HG02970 (cell line): ENCODE measurements at regions not wholly inside any gene's neighbourhood (a gene's known extent, or its start where the extent isn't known, plus 50 kb on each side); places are given as distances from the start of the nearest gene placed in this dataset.
"Not testable (repeated sequence)": the region's sequence is repeated elsewhere in the genome, so short reads cannot be mapped to it uniquely, and the experiment has no call there.

Experiments used
- ATAC-seq: cut with Tn5 transposase; IDR thresholded peaks from one replicate; pipeline ENCODE4 v1.9.1; 2021; ENCODE audit warnings: mild to moderate bottlenecking, moderate library complexity, moderate number of reproducible peaks; ENCODE audit not compliant: unreplicated experiment, low FRiP score

DNA sequence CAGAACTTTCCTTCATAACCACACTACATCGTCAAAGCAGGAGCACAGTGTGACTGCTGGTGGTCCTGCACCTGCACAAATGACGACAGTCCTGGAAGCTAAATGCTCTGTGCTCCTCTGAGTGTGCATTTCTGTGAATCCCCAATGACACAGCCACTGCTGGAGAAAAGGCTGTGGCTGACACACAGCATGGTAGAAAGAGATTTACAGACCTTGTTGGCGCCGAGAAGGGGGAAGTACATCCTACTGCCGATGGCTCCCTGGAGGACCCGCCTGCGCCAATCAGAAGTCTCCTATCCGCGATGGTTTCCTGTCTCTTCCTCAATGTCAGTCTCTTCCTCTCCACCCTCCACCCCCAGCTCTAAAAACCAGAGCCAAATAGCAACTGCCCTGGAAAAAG lies 115.4 kb upstream of the RAB4A start:
- ATAC-seq = no peak

DNA sequence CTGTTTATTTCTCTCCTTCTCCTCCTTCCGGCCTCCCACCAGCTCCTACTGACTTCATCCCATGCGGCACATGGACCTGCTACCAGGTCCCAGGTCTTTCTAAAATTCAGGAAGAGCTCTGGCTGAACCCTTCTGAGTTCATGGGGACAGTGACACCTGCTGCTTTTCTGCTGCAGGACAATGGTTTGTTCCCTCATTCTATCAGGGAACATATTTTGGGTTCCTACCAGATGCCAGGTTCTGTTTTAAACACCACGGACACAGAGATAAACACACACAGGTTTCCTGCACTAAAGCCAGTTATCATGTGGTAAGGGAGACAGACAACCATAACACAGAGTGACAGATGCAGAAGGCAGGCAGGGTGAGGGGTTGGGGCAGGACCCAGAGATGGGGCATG lies 114.0 kb upstream of the RAB4A start:
- ATAC-seq = no peak

DNA sequence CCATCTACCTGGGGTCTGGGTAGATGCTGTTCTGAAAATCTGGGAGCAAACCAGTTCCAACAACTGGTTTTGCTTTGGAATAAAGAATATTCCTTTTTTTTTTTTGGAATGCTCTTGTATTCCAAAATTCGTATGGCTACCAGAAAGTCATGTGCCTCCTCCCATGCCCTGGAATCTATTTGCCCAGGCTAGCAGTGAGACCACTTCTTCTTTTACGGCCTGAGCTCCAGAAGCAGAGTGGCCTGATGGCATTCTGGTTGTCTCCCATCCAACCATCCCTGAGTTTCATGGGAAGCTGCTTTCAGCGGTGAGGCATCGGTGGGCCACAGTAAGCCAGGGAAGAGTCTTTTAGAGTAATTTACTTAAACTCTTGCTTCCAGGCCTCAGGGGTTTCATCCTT lies 113.4 kb upstream of the RAB4A start:
- ATAC-seq = no peak

DNA sequence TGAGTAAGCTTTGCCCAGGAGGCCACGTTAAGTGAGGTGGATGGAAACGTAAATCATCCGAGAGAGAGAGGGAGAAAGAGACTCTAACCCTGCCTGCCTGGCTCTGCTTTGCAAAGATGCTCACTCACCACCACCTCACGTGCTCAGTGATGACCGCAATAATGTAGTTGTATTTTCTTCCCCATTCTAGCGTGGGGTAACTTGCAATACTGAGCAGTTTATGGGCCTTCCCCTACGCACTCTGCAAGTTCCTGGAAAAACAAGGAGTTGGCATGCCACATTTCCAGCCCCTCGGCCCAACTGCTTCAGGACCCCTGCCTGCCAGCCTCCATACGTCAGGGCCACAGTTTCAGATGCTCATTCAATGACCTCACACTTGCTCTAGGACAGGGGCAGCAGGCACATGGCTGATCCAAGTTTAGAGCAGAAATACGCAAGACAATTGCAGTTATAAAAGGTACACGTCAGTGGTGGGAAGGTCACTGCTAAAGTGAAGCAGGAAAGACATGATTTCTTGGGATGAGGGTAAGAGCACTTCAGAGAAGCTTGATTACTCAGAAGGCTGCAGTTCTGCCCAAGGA lies 112.5 kb upstream of the RAB4A start:
- ATAC-seq = no peak

DNA sequence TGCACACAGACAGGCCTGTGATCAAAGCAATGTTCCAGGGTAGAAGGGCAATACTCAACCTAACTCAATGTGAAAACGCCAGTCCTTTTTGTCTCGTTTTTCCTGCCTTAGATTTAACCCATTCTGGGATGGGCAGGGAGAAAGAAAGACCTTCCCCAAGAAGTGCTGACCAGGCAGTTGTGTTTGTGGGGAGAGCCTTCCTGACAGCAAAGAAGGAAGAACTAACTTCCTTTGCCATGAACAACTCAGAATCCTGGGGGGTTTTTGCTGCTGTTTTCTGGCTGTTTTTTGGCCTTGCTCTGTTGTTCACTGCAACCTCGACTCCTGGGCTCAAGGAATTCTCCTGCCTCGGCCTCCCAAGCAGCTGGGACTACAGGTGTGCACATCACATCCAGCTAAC lies 112.0 kb upstream of the RAB4A start:
- ATAC-seq = no peak

DNA sequence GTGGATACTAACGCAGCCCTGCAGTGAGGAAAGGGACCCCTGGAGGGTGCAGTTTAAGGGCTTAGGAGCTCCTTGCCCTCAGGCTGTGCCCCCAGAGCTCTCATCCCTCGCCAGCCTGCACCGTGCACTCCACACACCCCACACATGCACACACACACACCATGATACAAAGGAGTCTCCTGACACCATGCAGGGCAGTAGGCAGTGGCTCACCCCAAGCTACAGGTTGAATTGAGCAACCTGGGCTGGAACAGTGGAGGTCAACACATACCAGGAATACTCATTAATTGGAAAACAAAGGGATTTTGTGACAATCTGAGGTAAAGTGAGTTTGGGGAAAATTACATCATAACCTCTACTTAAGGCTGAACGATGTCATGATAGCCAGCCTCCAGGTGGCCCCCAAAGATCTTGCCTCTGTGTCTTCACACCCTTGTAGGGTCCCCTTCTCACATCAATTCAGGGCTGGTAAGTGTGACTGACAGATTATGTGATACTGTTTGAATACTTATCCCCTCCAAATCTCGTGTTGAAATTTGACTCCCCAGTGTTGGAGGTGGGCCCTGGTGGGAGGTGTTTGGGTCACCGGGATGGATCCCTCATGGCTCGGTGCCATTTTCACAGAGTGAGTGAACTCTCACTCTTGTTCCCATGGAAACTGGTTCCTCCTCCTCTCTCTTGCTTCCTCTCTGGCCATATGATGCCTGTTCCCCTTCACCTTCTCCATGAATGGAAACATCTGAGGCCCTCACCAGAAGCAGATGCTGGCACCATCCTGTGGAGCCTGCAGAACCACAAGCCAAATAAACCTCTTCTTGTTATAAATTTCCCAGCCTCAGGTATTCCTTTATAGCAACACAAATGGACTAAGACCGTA lies 111.0 kb upstream of the RAB4A start:
- ATAC-seq = no peak

DNA sequence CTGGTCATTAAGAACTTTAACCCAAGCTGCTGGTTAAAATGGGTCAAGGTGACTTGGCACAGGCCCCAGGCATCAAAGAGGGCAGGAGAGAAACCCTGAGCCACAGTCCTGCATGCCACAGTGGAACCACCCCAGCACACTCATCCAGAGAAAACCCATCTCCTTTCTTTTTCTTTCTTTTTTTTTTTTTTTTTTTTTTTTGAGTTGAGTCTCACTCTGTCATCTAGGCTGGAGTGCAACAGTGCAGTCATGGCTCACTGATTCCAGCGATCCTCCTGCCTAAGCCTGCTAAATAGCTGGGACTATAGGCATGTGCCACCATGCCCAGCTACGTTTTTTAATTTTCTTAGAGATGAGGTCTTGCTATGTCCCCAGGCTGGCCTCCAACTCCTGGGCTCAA lies 109.2 kb upstream of the RAB4A start:
- ATAC-seq = no peak

DNA sequence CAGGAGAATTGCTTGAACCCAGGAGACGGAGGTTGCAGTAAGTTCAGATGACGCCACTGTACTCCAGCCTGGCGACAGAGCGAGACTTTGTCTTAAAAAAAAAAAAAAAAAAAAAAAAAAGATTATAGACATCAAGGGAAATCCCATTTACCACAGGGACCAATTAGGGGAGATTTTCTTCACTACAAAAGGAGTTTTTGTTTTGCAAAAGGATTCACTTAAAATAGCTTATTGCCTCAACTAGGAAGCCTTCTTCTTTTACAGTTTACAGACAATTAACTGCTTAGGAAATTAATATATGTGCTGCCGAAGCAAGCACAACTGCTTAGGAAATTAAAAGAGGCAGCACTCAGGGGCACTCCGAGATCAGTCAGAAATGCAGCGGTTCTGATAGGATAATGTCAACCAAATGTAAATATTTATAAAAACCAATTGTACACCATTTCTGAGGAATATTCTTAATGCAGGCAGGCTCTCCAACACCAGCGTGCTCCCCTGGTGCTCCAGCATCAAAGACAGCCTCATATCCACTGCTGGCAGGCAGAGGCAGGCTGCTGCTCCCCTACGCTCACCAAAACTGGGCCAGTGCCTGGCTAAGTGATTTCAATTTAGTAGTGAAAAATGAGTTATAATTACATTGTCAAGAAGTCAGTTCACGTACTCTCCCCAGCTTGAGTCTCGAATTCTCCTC lies 107.9 kb upstream of the RAB4A start:
- no peak for ATAC-seq

DNA sequence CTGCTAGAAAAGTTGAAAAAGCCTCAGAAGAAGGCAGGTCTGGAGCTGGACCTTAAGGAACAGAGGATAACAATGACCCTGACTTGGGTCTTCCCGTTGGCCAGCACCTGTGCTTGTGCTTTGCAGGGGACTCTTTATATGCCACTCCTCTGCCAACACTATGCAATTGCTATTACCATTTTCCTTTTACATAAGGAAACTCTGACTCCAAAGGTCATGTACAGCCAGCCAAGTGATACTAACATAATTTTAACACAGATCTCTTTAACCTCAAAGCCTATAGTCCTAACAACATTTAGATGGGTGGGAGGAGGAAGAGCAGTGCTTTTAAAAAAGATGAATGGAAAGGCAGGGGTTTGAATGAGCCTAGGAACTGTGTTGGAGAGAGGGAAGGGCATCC lies 106.6 kb upstream of the RAB4A start:
- ATAC-seq = no peak

DNA sequence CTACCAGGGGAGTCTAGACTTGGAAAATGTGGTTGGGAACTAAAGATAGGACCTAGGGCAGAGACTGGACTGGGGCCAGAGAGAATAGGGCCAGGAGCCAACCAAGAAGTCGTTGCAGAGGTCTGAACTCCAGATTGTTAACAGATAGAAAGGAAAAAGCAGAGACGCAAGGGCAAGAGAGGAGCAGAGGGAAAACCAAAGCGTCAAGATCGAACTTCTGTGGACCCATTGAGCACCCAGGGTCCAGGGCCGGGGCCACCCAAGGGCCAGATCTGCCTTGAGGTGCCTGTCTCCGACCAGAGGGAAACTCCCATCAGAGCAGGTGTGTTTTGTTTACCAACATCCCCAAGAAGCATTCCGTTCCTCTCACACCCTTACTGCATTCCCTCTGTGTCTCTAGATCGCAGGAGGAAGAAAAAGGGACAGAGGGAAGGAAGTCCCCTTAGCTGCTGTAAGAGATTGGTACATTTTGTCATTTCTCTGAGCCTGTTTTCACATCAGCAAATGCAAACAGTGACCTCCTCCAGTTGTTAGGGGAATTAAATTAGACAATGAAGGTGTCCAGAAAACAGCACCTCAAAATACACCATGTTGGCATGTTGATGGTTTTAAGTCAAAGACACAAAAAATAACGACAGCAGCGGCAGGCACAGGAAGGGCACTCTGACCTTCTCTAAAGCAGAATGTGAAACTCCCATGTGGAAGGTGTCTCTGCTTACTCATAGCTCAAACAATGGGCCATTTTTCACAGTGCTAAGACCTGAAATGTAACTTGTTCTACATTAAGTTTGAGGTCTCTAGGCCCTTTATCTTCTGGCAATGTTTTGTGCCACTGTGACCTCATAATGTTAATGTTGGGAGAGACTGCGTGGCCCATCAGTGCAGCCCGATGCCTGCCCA lies 105.8 kb upstream of the RAB4A start:
- ATAC-seq = no peak

DNA sequence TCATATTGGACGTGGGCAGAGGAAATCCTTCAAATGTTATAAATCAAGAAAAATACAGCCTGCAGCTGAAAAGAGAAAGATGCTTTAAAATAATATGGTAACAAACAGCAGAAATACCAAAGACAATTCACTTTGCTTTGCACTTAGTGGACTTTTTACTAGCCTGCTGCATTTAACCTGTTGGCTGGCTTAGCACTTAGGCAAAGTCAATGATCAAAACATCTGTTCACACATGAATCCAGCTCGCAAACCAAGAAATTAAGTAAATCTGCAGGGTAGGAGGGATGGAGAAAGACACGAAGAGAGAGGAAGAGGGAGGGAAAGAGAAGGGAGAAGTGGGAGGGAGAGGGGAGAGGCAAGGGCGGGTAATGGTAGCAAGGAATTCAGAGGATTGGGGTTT lies 103.6 kb upstream of the RAB4A start:
- no peak for ATAC-seq

DNA sequence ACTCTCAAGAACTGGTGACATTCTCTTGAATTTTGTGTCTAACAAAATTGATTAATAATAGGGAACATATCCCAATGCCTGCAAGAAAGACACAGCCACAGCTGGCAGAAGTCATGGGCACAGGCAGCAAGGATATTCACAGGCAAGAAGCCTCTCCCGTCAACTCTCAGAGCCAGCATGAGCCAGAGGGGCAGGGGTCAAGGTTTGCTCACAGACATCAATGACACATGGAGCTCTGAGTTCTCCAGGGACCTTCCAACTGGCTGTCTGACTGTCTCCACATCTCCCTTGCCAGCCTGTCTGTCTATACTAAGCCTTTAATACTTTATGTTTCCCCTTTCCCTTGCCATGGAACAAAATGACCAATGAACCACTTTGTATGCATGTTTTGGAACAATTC lies 101.5 kb upstream of the RAB4A start:
- no peak for ATAC-seq

DNA sequence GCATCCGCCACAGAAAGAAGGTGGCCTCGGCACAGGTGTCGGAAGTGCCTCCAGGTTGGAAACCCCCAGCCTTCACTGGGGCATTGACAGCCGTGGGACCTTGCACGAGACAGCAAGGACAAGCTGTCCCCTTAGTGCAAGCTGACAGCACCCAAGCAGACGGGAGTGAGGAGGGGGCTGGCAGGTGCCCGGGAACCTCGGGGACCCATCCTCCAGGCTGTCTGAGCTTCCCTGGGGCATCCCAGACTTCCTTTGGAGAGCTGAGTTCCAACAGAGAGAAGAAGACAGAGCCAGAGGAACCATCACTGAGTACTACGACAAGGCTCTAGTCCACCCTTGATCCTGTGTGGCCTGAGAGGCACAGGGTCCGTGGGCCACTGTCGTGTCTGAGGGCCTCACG lies 100.6 kb upstream of the RAB4A start:
- ATAC-seq = no peak

DNA sequence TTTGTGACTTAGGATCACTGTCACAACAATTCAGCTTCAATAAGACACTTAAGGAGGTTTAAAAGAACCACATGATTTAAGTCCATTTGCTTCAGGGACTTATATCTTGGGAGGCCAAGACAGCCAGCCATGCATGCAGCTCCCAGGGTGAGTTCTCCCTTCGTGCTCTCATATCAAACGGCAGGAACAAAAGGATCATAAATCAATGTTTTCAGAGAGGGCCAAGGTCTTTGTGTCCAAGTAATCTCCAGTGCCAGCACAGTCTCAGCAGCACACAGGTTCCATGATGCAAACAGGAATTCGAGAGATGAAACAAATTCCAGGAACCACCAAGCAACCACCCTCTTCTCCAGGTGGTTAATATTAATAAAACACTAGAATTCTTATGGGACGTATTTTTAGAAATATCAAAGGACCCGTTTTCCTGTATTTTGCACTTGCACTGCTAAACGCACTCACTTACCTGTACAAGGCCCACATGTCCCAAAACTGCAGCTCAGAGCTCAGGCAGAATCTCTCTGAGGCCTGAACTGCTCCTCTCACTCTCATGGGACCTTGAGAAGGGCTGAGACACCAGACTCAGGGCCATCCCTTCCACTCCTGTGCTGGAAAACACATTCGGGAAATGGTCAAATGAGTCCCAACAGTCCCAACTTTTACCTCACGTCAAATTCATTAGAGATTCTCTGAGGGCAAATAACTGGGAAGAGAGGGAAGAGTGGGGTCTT lies 100.0 kb upstream of the RAB4A start:
- no peak for ATAC-seq

DNA sequence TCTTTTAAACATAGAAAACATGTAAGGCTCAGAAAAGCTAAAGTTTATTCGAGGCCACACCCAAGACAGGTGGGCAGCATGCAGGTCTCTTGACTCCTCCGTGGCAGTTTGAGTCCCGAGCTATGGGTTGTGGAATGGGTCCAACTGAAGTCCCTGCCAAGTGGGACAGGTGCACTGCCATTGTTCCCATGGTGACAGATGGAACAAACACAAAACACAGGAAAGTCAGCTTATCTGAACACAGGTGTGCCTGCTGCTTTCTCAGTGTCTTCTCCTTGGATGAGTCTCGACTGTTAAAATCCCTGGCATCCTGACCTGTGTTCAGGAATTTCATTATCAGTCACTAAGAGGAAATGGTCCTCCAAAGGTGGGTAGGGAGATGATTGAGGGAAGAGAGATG lies 99.0 kb upstream of the RAB4A start:
- no peak for ATAC-seq

DNA sequence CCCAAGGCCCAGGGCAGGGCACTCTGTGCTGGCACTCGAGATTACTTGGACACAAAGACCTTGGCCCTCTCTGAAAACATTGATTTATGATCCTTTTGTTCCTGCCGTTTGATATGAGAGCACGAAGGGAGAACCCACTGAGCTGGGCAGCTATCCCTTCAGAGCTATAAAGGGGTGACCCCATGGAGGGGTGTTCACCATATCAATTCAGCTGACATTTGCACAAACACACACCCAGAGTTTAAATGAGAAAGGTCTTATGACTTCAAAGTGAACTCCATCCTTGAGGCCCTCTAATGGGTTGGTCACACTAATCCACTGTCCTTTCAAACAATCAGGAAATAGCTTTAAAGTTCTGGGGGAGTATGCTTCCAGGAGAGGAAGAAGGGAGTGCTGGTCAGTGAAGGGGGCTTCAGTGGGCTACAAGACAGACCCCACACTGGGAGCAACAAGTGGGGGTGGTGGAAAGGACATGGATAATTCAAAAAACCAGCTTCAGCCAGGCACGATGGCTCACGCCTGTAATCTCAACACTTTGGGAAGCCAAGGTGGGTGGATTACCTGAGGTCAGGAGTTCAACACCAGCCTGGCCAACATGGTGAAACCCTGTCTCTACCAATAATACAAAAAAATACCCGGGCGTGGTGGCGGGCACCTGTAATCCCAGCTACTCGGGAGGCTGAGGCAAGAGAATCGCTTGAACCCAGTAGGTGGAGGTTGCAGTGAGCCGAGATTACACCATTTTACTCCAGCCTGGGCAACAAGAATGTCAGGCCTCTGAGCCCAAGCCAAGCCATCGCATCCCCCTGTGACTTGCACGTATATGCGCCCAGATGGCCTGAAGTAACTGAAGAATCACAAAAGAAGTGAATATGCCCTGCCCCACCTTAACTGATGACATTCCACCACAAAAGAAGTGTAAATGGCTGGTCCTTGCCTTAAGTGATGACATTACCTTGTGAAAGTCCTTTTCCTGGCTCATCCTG lies 97.1 kb upstream of the RAB4A start:
- ATAC-seq = not testable (repeated sequence)

DNA sequence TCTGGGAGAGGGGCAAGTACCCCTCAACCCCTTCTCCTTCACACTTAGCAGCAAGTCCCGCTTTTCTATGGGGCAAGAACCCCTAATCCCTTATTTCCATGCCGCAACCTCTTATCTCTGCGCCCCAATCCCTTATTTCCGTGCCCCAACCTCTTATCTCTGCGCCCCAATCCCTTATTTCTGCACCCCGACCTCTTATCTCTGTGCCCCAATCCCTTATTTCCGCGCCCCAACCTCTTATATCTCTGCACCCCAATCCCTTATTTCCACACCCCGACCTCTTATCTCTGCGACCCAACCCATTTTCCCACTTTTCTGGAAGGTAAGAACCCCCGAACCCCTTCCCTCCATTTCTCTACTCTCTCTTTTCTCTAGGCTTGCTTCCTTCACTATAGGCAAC lies 95.6 kb upstream of the RAB4A start:
- not testable (repeated sequence) for ATAC-seq

DNA sequence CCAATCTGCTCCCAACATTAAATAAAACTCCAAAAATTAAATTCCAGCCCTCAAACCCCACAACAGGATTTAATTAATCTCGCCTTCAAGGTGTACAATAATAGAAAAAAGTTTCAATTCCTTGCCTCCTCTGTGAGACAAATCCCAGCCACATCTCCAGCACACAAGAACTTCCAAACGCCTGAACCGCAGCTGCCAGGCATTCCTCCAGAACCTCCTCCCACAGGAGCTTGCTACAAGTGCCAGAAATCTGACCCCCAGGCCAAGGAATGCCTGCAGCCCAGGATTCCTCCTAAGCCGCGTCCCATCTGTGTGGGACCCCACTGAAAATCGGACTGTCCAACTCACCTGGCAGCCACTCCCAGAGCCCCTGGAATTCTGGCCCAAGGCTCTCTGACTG lies 94.5 kb upstream of the RAB4A start:
- not testable (repeated sequence) for ATAC-seq

DNA sequence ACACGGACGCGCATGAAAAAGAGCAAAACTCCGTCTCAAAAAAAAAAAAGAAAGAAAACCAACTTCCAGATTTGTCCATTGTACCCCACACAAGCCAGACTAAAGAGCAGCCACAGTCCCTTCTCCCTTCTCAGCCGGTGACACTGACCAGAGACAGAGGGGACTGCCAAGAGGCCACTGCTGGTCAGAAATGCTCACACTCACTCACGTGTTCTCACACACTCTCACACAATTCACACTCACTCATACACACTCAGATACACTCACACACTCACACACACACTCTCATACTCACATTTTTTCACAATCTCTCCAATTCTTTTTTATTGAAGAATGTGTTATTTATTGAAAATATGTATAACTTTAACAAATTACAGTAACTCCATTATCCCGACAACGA lies 90.8 kb upstream of the RAB4A start:
- ATAC-seq = no peak
